Endodermal cell (in vitro differentiated cells): ENCODE measurements at regions not wholly inside any gene's neighbourhood (a gene's known extent, or its start where the extent isn't known, plus 50 kb on each side); places are given as distances from the start of the nearest gene placed in this dataset.

Source experiments
- DNase-seq: peaks from one replicate; pipeline ENCODE4 v3.0.0-alpha.2; 2017
- H3K27ac ChIP-seq: 2 replicates; pipeline ENCODE4 v1.5.1; 2013; ENCODE audit warnings: mild to moderate bottlenecking, low read depth, low read length, moderate library complexity
- H3K27me3 ChIP-seq: 2 replicates; pipeline ENCODE4 v1.6.1; 2013; ENCODE audit warnings: mild to moderate bottlenecking, low read length, moderate library complexity; ENCODE audit not compliant: insufficient read depth, control insufficient read depth, poor library complexity, severe bottlenecking
- H3K36me3 ChIP-seq: 2 replicates; pipeline ENCODE4 v1.7.0; 2013; ENCODE audit warnings: mild to moderate bottlenecking, low read length, moderate library complexity; ENCODE audit not compliant: control insufficient read depth, insufficient read depth
- H3K4me1 ChIP-seq: one replicate; pipeline ENCODE4 v1.7.0; 2013; ENCODE audit warnings: low read length; ENCODE audit not compliant: control insufficient read depth, insufficient read depth
- H3K4me3 ChIP-seq: 2 replicates; pipeline ENCODE4 v1.5.1; 2013; ENCODE audit warnings: mild to moderate bottlenecking, low read length, moderate library complexity
- H3K9ac ChIP-seq: 2 replicates; pipeline ENCODE4 v1.6.1; 2013; ENCODE audit warnings: mild to moderate bottlenecking, low read length, moderate library complexity; ENCODE audit not compliant: poor library complexity, severe bottlenecking; ENCODE audit errors: extremely low read depth
- H3K9me3 ChIP-seq: 2 replicates; pipeline ENCODE4 v1.6.1; 2013; ENCODE audit warnings: mild to moderate bottlenecking, low read length, moderate library complexity; ENCODE audit not compliant: control insufficient read depth
- H3K27ac Mint-ChIP-seq: 2 replicates; pipeline ENCODE4 v1.8.0; 2020; ENCODE audit warnings: mixed read lengths
- H3K27me3 Mint-ChIP-seq: 2 replicates; pipeline ENCODE4 v1.8.0; 2021; ENCODE audit warnings: mild to moderate bottlenecking, mixed read lengths; ENCODE audit not compliant: insufficient read depth
- H3K36me3 Mint-ChIP-seq: 2 replicates; pipeline ENCODE4 v1.8.0; 2020; ENCODE audit warnings: low read depth, mixed read lengths
- H3K4me1 Mint-ChIP-seq: 2 replicates; pipeline ENCODE4 v1.8.0; 2020; ENCODE audit warnings: mixed read lengths
- H3K4me3 Mint-ChIP-seq: 2 replicates; pipeline ENCODE4 v1.8.0; 2020; ENCODE audit warnings: mild to moderate bottlenecking, moderate library complexity, mixed read lengths
- H3K9me3 Mint-ChIP-seq: 2 replicates; pipeline ENCODE4 v1.8.0; 2020; ENCODE audit warnings: mild to moderate bottlenecking, mixed read lengths
- CTCF ChIP-seq: fragments of 200-600 bp; sonication (generic); conservative IDR thresholded peaks from 2 replicates; pipeline ENCODE4 v1.5.0; 2021; ENCODE audit warnings: antibody characterized with exemption, mild to moderate bottlenecking
- WGBS, 2 experiments: methylation state at CpG; one replicate each; pipeline versions ENCODE4 v1.1.5 to v1.1.7; 2013; ENCODE audit warnings: missing lambda C conversion rate in 2 of 2, mixed read lengths in 1 of 2; ENCODE audit not compliant: insufficient coverage in 1 of 2, insufficient read length in 1 of 2; 5-methylcytosine and 5-hydroxymethylcytosine counted together

- Histone ChIP-seq H3K9me3 (no peaks in the 10 kb centered on the region), H3K36me3 (no peaks in the 10 kb centered on the region), H3K27me3 (no peaks in the 10 kb centered on the region), H3K4me1 (no peaks in the 10 kb centered on the region), H3K27ac (no peak overlapping the region), H3K9ac (no peak overlapping the region), H3K4me3 (no peak overlapping the region)
- 62 to 75% methylated on average over 2 of the region's 2 CpGs for WGBS, 2 experiments
- Mint-ChIP-seq H3K9me3 (no peaks in the 10 kb centered on the region), H3K4me3 (no peak overlapping the region), H3K4me1 (peaks cover 9% of the 10 kb centered on the region), H3K27me3 (no peaks in the 10 kb centered on the region), H3K27ac (no peak overlapping the region), H3K36me3 (no peaks in the 10 kb centered on the region)
- TF ChIP-seq CTCF: no peak
- no peak for DNase-seq
Observed at GRCh38 chr1:192088496-192088895, 69.8 kb upstream of the RGS18 start.

- WGBS, 2 experiments: 99% methylated on average over 3 of the region's 4 CpGs; no CpG with 5 or more reads in 1 of the 2 experiments
- Mint-ChIP-seq H3K36me3 (no peaks in the 10 kb centered on the region), H3K27ac (no peak overlapping the region), H3K27me3 (peaks cover 3% of the 10 kb centered on the region), H3K4me1 (no peaks in the 10 kb centered on the region), H3K4me3 (no peak overlapping the region), H3K9me3 (peaks cover 2% of the 10 kb centered on the region)
- Histone ChIP-seq H3K27ac (no peak overlapping the region), H3K27me3 (no peaks in the 10 kb centered on the region), H3K9me3 (peaks cover 14% of the 10 kb centered on the region), H3K4me3 (no peak overlapping the region), H3K9ac (no peak overlapping the region), H3K4me1 (no peaks in the 10 kb centered on the region), H3K36me3 (no peaks in the 10 kb centered on the region)
- no peak for TF ChIP-seq CTCF
- DNase-seq: no peak
Observed at GRCh38 chr1:192098001-192098400, 60.3 kb upstream of the RGS18 start.

- Histone ChIP-seq H3K36me3 (no peaks in the 10 kb centered on the region), H3K27ac (no peak overlapping the region), H3K9ac (no peak overlapping the region), H3K9me3 (peaks cover 14% of the 10 kb centered on the region), H3K4me1 (no peaks in the 10 kb centered on the region), H3K4me3 (no peak overlapping the region), H3K27me3 (no peaks in the 10 kb centered on the region)
- Mint-ChIP-seq H3K9me3 (peaks cover 2% of the 10 kb centered on the region), H3K27me3 (peaks cover 3% of the 10 kb centered on the region), H3K4me1 (no peaks in the 10 kb centered on the region), H3K36me3 (no peaks in the 10 kb centered on the region), H3K27ac (no peak overlapping the region), H3K4me3 (no peak overlapping the region)
- TF ChIP-seq CTCF: no peak
- DNase-seq: no peak
Observed at GRCh38 chr1:192099328-192099727, 58.9 kb upstream of the RGS18 start.
